Colonic mucosa (tissue), 4 donors: ENCODE measurements at regions not wholly inside any gene's neighbourhood (a gene's known extent, or its start where the extent isn't known, plus 50 kb on each side); places are given as distances from the start of the nearest gene placed in this dataset.

Experiments
- DNase-seq: peaks from one replicate; pipeline ENCODE4 v3.0.0-alpha.2; 2020
- H3K27ac ChIP-seq: fragments of 200-600 bp; one replicate; pipeline ENCODE4 v1.8.0; 2021
- H3K27me3 ChIP-seq: fragments of 200-600 bp; one replicate; pipeline ENCODE4 v1.8.0; 2021
- H3K36me3 ChIP-seq: fragments of 200-600 bp; one replicate; pipeline ENCODE4 v1.8.0; 2021
- H3K4me1 ChIP-seq: fragments of 200-600 bp; one replicate; pipeline ENCODE4 v1.8.0; 2021; ENCODE audit warnings: mild to moderate bottlenecking
- H3K4me3 ChIP-seq: fragments of 200-600 bp; one replicate; pipeline ENCODE4 v1.8.0; 2021
- H3K9ac ChIP-seq, 2 donors: one replicate each; pipeline ENCODE4 v1.7.0; 2013; ENCODE audit warnings: control low read depth in 2 of 2, low read depth in 2 of 2, low read length in 2 of 2
- H3K9me3 ChIP-seq: fragments of 200-600 bp; one replicate; pipeline ENCODE4 v1.8.0; 2021
- CTCF ChIP-seq: fragments of 200-600 bp; IDR thresholded peaks from one replicate; pipeline ENCODE4 v1.8.0; 2022; ENCODE audit warnings: antibody characterized with exemption, mild to moderate bottlenecking
- intact Hi-C: fragments of 100-400 bp; cut with DNase I; formaldehyde crosslinking; loops from one replicate; pipeline ENCODE4 v1.14.1; 2022
- donor health status: healthy.
- donor health status: DM: no; HTN: no; CAD: no.
- donor health status: DM: no; HTN: no; CAD: no.

- TF ChIP-seq CTCF = no peak
- no peak overlapping the region for H3K4me3 ChIP-seq
- H3K27ac ChIP-seq = no peak overlapping the region
- no peak overlapping the region for H3K9ac ChIP-seq
- H3K36me3 ChIP-seq = no peaks in the 10 kb centered on the region
- no peak for DNase-seq
- H3K27me3 ChIP-seq = no peaks in the 10 kb centered on the region
- H3K9me3 ChIP-seq = no peaks in the 10 kb centered on the region
- no peaks in the 10 kb centered on the region for H3K4me1 ChIP-seq
- intact Hi-C loops = no loop called here
These were observed 149.2 kb downstream of the ACTL8 start for GRCh38 chr1:17904290-17904689.

DNA sequence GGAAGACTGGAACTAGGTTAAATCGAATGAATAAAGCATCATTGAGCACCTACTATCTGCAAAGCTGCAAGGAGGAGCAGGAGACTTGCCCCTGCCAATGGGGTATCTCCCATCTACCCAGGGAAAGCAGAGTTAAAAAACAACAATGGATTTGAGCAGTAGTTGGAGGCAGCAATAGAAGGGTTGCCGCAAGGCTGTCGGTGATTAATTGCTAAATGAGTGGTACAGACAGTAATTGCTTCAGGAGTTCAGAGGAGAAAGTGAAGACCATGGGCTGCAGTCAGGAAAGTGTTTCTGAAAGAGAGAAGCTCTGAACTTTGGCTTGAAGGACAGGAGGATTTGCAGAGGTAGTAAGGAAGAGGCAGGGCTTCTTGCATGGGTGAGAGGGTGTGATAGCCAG, 152.9 kb downstream of the ACTL8 start:
- Histone ChIP-seq H3K4me3 (no peak overlapping the region), H3K9me3 (no peaks in the 10 kb centered on the region), H3K9ac (no peak overlapping the region), H3K4me1 (no peaks in the 10 kb centered on the region), H3K27me3 (no peaks in the 10 kb centered on the region), H3K27ac (no peak overlapping the region), H3K36me3 (no peaks in the 10 kb centered on the region)
- intact Hi-C loops = no loop called here
- TF ChIP-seq CTCF = no peak
- DNase-seq = no peak

- no peak for DNase-seq
- Histone ChIP-seq H3K9ac (no peak overlapping the region), H3K36me3 (no peaks in the 10 kb centered on the region), H3K4me3 (no peak overlapping the region), H3K4me1 (no peaks in the 10 kb centered on the region), H3K27ac (no peak overlapping the region), H3K9me3 (no peaks in the 10 kb centered on the region), H3K27me3 (no peaks in the 10 kb centered on the region)
- no peak for TF ChIP-seq CTCF
- intact Hi-C loops = no loop called here
These were observed 153.8 kb downstream of the ACTL8 start for GRCh38 chr1:17908945-17909344.

- Histone ChIP-seq H3K27me3 (no peaks in the 10 kb centered on the region), H3K36me3 (no peaks in the 10 kb centered on the region), H3K9ac (no peak overlapping the region), H3K27ac (no peak overlapping the region), H3K9me3 (no peaks in the 10 kb centered on the region), H3K4me1 (no peaks in the 10 kb centered on the region), H3K4me3 (no peak overlapping the region)
- intact Hi-C loops = no loop called here
- no peak for DNase-seq
- no peak for TF ChIP-seq CTCF
These were observed 154.5 kb downstream of the ACTL8 start for GRCh38 chr1:17909634-17910033.

DNA sequence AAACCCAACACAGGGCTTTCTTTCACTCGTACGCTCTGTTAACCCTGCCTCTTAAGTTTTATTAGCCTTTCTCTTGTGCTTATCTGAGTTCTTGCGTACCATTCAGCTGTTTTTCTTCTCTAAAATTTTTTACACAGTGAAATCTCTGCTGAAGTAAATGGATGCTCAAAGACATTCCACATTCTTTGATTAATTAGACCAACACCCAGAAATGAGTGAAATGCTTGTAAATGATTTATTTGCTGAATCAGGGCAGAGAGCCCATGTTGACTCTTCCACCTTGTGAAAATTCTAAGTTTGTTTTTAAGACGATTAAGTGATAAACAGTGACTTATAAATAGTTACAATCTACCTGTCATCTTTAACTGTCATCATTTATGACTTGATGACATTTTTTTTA, 156.7 kb downstream of the ACTL8 start:
- no peak for DNase-seq
- TF ChIP-seq CTCF = no peak
- intact Hi-C loops = no loop called here
- Histone ChIP-seq H3K36me3 (no peaks in the 10 kb centered on the region), H3K27ac (no peak overlapping the region), H3K9me3 (no peaks in the 10 kb centered on the region), H3K4me3 (no peak overlapping the region), H3K4me1 (no peaks in the 10 kb centered on the region), H3K27me3 (no peaks in the 10 kb centered on the region), H3K9ac (no peak overlapping the region)

GRCh38 chr1:17912491-17912890, 157.4 kb downstream of the ACTL8 start:
- no peaks in the 10 kb centered on the region for H3K36me3 ChIP-seq
- no peaks in the 10 kb centered on the region for H3K4me1 ChIP-seq
- intact Hi-C loops = no loop called here
- no peak overlapping the region for H3K9ac ChIP-seq
- no peak overlapping the region for H3K27ac ChIP-seq
- H3K27me3 ChIP-seq = no peaks in the 10 kb centered on the region
- TF ChIP-seq CTCF = no peak
- no peak overlapping the region for H3K4me3 ChIP-seq
- no peaks in the 10 kb centered on the region for H3K9me3 ChIP-seq
- no peak for DNase-seq
